Stimulated activated naive CD8-positive, alpha-beta T cell treated with anti-CD3 and anti-CD28 coated beads, Interleukin-15, Interleukin-2, amounts not matched to agents 100 U/mL and 50 U/mL, for 24 hours (primary cell): ENCODE measurements at regions not wholly inside any gene's neighbourhood (a gene's known extent, or its start where the extent isn't known, plus 50 kb on each side); places are given as distances from the start of the nearest gene placed in this dataset.

ENCODE experiments used
- ATAC-seq: fragments of 150-1000 bp; cut with Tn5 transposase; one replicate; pipeline ENCODE4 v1.10.0; 2021
- DNase-seq: peaks from one replicate; pipeline ENCODE4 v3.0.0; 2021

GRCh38 chr14:40494483-40494882, 1062.2 kb upstream of the FBXO33 start:
- no peak for ATAC-seq
- DNase-seq, result no peak

- DNase-seq, result no peak
- no peak for ATAC-seq
Measured at GRCh38 chr14:40487824-40488223, 1055.6 kb upstream of the FBXO33 start.

- no peak for ATAC-seq
- DNase-seq, result no peak
Measured at GRCh38 chr14:40485688-40486087, 1053.5 kb upstream of the FBXO33 start.

GRCh38 chr14:40476005-40476404, 1043.8 kb upstream of the FBXO33 start:
- DNase-seq, result no peak

GRCh38 chr14:40467969-40468368, 1035.7 kb upstream of the FBXO33 start:
- DNase-seq (no peak), ATAC-seq (no peak)

More at GRCh38 chr14:40476005-40476404, 1043.8 kb upstream of the FBXO33 start:
- no peak for ATAC-seq

GRCh38 chr14:40464531-40464930, 1032.3 kb upstream of the FBXO33 start:
- DNase-seq, result no peak
- no peak for ATAC-seq

- DNase-seq, result no peak
- no peak for ATAC-seq
Measured at GRCh38 chr14:40463886-40464285, 1031.7 kb upstream of the FBXO33 start.

- ATAC-seq, result no peak
Measured at GRCh38 chr14:40452674-40453073, 1020.4 kb upstream of the FBXO33 start.

GRCh38 chr14:40447017-40447416, 1014.8 kb upstream of the FBXO33 start:
- DNase-seq (no peak), ATAC-seq (no peak)

More at GRCh38 chr14:40452674-40453073, 1020.4 kb upstream of the FBXO33 start:
- no peak for DNase-seq

GRCh38 chr14:40445020-40445419, 1012.8 kb upstream of the FBXO33 start:
- ATAC-seq (no peak), DNase-seq (no peak)

GRCh38 chr14:40436551-40436950, 1004.3 kb upstream of the FBXO33 start:
- DNase-seq, result no peak
- ATAC-seq, result no peak

- ATAC-seq (peak; percentile 52), DNase-seq (no peak)
Measured at GRCh38 chr14:40417777-40418401, 985.7 kb upstream of the FBXO33 start.

- DNase-seq, result no peak
- no peak for ATAC-seq
Measured at GRCh38 chr14:40416565-40416964, 984.3 kb upstream of the FBXO33 start.

GRCh38 chr14:40414386-40414785, 982.2 kb upstream of the FBXO33 start:
- no peak for DNase-seq
- no peak for ATAC-seq

- DNase-seq, result no peak
- ATAC-seq, result no peak
Measured at GRCh38 chr14:40413136-40413535, 980.9 kb upstream of the FBXO33 start.

- no peak for DNase-seq
- ATAC-seq, result no peak
Measured at GRCh38 chr14:40410708-40411107, 978.5 kb upstream of the FBXO33 start.

- DNase-seq (no peak), ATAC-seq (no peak)
Measured at GRCh38 chr14:40402957-40403356, 970.7 kb upstream of the FBXO33 start.

GRCh38 chr14:40398981-40399380, 966.7 kb upstream of the FBXO33 start:
- ATAC-seq (no peak), DNase-seq (no peak)

GRCh38 chr14:40394634-40395340, 962.6 kb upstream of the FBXO33 start:
- ATAC-seq (no peak), DNase-seq (no peak)

- no peak for ATAC-seq
- no peak for DNase-seq
Measured at GRCh38 chr14:40393143-40393542, 960.9 kb upstream of the FBXO33 start.

- ATAC-seq, result no peak
Measured at GRCh38 chr14:40386433-40386832, 954.2 kb upstream of the FBXO33 start.

GRCh38 chr14:40374221-40374620, 942.0 kb upstream of the FBXO33 start:
- no peak for DNase-seq
- ATAC-seq, result no peak

More at GRCh38 chr14:40386433-40386832, 954.2 kb upstream of the FBXO33 start:
- no peak for DNase-seq

- ATAC-seq (no peak), DNase-seq (no peak)
Measured at GRCh38 chr14:40371011-40371410, 938.8 kb upstream of the FBXO33 start.

GRCh38 chr14:40368314-40368713, 936.1 kb upstream of the FBXO33 start:
- DNase-seq, result no peak

More at GRCh38 chr14:40368314-40368713, 936.1 kb upstream of the FBXO33 start:
- no peak for ATAC-seq
